BE2C (cell line): ENCODE measurements at regions not wholly inside any gene's neighbourhood (a gene's known extent, or its start where the extent isn't known, plus 50 kb on each side); places are given as distances from the start of the nearest gene placed in this dataset.

Source experiments
- DNase-seq: peaks from one replicate; pipeline ENCODE4 v3.0.0-alpha.2; 2020
- H3K27me3 ChIP-seq: fragments of 250-450 bp; sonication (Bioruptor Pico); 2 replicates; pipeline ENCODE4 v1.5.1; 2020; ENCODE audit warnings: mild to moderate bottlenecking
- H3K36me3 ChIP-seq: fragments of 250-450 bp; sonication (Bioruptor Pico); 2 replicates; pipeline ENCODE4 v1.5.1; 2020; ENCODE audit warnings: mild to moderate bottlenecking
- H3K4me1 ChIP-seq: fragments of 250-450 bp; sonication (Bioruptor Pico); 2 replicates; pipeline ENCODE4 v1.5.1; 2020
- H3K4me3 ChIP-seq: 2 replicates; pipeline ENCODE4 v1.5.1; 2011; ENCODE audit warnings: low read depth, low read length
- H3K9me3 ChIP-seq: fragments of 250-450 bp; sonication (Bioruptor Pico); 2 replicates; pipeline ENCODE4 v1.5.1; 2020
- CTCF ChIP-seq: IDR thresholded peaks from 2 replicates; pipeline ENCODE4 v1.5.1; 2012; ENCODE audit warnings: mild to moderate bottlenecking, low read depth, low read length

GRCh38 chr7:25512061-25512687 is 283.9 kb upstream of the NPVF start:
- no peaks in the 10 kb centered on the region; the same call in 1 of the 2 replicates for H3K27me3 ChIP-seq
- DNase-seq: no peak
- no peak for TF ChIP-seq CTCF
- no peaks in the 10 kb centered on the region for H3K36me3 ChIP-seq
- no peaks in the 10 kb centered on the region for H3K9me3 ChIP-seq
- no peaks in the 10 kb centered on the region for H3K4me1 ChIP-seq
- no peak overlapping the region for H3K4me3 ChIP-seq

DNA sequence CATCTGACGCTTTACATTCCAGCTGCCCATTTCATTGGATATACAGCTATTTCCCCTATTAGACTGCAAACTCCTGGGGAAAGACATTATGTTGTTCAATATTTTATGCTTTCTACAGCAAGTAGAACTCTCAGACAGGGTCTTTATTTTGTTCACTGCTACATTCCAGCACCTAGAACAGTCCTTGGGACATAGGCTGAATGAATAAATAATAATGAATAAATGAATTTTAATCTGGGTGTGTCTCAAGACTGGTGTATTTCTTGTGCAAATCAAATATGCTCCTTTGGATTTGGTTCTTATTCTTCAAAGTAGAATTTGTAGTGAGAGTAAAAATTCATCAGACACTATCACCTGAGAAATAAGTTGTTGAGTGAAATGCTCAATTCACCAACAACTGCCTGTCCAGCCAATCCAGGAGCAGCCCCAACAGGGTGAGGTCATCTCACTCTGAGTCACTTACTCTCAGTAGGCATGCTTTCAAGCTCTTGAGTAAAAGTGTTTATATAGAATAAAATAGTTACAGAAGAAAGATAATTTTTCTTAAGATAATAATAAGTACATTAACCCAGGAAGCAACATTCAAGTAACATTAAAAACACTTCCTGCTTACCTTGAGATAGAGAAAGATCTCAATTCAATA is 287.5 kb upstream of the NPVF start:
- no peak for TF ChIP-seq CTCF
- DNase-seq: no peak
- Histone ChIP-seq H3K9me3 (no peaks in the 10 kb centered on the region), H3K36me3 (no peaks in the 10 kb centered on the region), H3K4me1 (no peaks in the 10 kb centered on the region; the same call in none of the 2 replicates), H3K27me3 (no peaks in the 10 kb centered on the region; the same call in 1 of the 2 replicates), H3K4me3 (no peak overlapping the region)

DNA sequence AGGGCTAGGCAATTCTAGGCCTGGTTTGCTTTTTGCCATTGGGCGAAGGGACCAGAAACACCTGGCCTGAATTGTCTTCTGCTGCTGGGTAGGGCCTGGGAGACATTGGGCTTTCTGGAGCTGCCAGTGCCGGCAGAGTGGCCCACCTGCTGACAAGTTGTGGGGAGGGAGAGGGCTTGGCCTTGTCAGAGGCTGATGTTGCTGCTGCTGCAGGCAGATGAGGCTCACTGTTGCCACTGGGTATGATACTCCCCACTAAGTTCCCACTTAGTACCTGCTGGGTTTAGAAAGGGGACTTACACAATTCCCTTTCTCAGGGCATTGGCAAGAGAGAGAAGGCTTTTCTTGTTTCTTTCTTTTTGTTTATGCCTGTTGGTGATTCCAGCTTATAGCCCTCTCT is 289.6 kb upstream of the NPVF start:
- Histone ChIP-seq H3K4me3 (no peak overlapping the region), H3K36me3 (no peaks in the 10 kb centered on the region), H3K4me1 (no peaks in the 10 kb centered on the region; the same call in none of the 2 replicates), H3K9me3 (no peaks in the 10 kb centered on the region), H3K27me3 (no peaks in the 10 kb centered on the region; the same call in 1 of the 2 replicates)
- no peak for TF ChIP-seq CTCF
- no peak for DNase-seq

DNA sequence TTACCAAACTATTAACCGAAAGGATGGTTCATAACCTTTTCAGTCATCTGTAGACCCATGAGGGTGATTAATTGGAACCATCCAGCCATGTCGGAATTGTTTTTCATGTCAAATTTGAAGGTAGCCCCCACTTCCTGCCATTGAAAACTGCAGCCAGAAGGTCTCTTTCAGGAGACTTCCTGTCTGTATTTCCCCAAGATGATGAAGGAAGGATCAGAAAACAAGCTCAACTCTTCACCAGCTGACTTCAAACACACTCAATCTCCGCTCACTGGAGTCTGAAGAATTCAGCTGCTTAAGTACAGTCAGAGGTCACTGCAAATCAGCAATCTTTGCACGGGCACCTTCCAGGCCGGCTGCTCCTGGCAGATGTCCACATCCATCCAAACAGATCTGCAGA is 291.7 kb upstream of the NPVF start:
- Histone ChIP-seq H3K27me3 (no peaks in the 10 kb centered on the region), H3K4me3 (no peak overlapping the region), H3K4me1 (no peaks in the 10 kb centered on the region; the same call in none of the 2 replicates), H3K9me3 (no peaks in the 10 kb centered on the region), H3K36me3 (no peaks in the 10 kb centered on the region)
- DNase-seq: no peak
- TF ChIP-seq CTCF: no peak

GRCh38 chr7:25520516-25520915 is 292.2 kb upstream of the NPVF start:
- no peaks in the 10 kb centered on the region for H3K36me3 ChIP-seq
- H3K4me1 ChIP-seq: no peaks in the 10 kb centered on the region; the same call in none of the 2 replicates
- no peak for DNase-seq
- H3K9me3 ChIP-seq: no peaks in the 10 kb centered on the region
- no peak for TF ChIP-seq CTCF
- H3K4me3 ChIP-seq: no peak overlapping the region
- no peaks in the 10 kb centered on the region for H3K27me3 ChIP-seq

- Histone ChIP-seq H3K36me3 (no peaks in the 10 kb centered on the region), H3K27me3 (no peaks in the 10 kb centered on the region), H3K9me3 (no peaks in the 10 kb centered on the region), H3K4me1 (no peaks in the 10 kb centered on the region; the same call in none of the 2 replicates), H3K4me3 (no peak overlapping the region)
- no peak for DNase-seq
- TF ChIP-seq CTCF: no peak
Measured at GRCh38 chr7:25521236-25521635, 292.9 kb upstream of the NPVF start.
